ENCODE measurements at regions not wholly inside any gene's neighbourhood (a gene's known extent, or its start where the extent isn't known, plus 50 kb on each side); places are given as distances from the start of the nearest gene placed in this dataset.

- Histone ChIP-seq H3K9me3 (ENCODE audit: low read length) (no peaks in the 10 kb centered on the region), H3K4me2 (ENCODE audit: low read length) (no peak overlapping the region), H3K79me2 (ENCODE audit: insufficient read depth, low read depth, low read length) (no peaks in the 10 kb centered on the region), H3K36me3 (ENCODE audit: insufficient read depth, low read length) (no peaks in the 10 kb centered on the region), H2AFZ (ENCODE audit: low read length) (no peak overlapping the region), H3K4me3 (ENCODE audit: low read depth, low read length, poor library complexity, severe bottlenecking) (no peak overlapping the region), H3K27ac (ENCODE audit: low read depth, low read length, poor library complexity, severe bottlenecking) (no peak overlapping the region), H3K4me1 (ENCODE audit: insufficient read depth, low read length, poor library complexity, severe bottlenecking) (no peaks in the 10 kb centered on the region), H3K9me2 (ENCODE audit: insufficient read depth, low read length) (no peaks in the 10 kb centered on the region), H4K20me1 (ENCODE audit: insufficient read depth, low read length) (no peaks in the 10 kb centered on the region)
- BruUV-seq (replicated peaks) = no TSS peak
- POLR2A ChIA-PET = no interaction called here
- intact Hi-C loops (cut with micrococcal nuclease; ENCODE audit: unreplicated experiment) = no loop called here
- no peak for DNase-seq (ENCODE audit: low spot score)
- no peak for TF ChIP-seq EZH2phosphoT487 (IDR thresholded peaks at IDR 0.05; ENCODE audit: borderline replicate concordance, low read depth, low read length)
- TF ChIP-seq CTCF (conservative IDR thresholded peaks at IDR 0.05; ENCODE audit: low read length) = no peak
- CTCF ChIA-PET (ENCODE audit: unreplicated experiment) = no interaction called here
Measured at GRCh38 chr20:57882451-57883161, 172.8 kb upstream of the PMEPA1 start.

GRCh38 chr20:57881466-57882385 lies 171.9 kb upstream of the PMEPA1 start:
- BruUV-seq (replicated peaks) = no TSS peak
- DNase-seq (ENCODE audit: low spot score) = no peak
- Histone ChIP-seq H2AFZ (ENCODE audit: low read length) (no peak overlapping the region), H3K27ac (ENCODE audit: low read depth, low read length, poor library complexity, severe bottlenecking) (no peak overlapping the region), H3K9me2 (ENCODE audit: insufficient read depth, low read length) (no peaks in the 10 kb centered on the region), H3K79me2 (ENCODE audit: insufficient read depth, low read depth, low read length) (no peaks in the 10 kb centered on the region), H3K4me3 (ENCODE audit: low read depth, low read length, poor library complexity, severe bottlenecking) (no peak overlapping the region), H3K36me3 (ENCODE audit: insufficient read depth, low read length) (no peaks in the 10 kb centered on the region), H3K9me3 (ENCODE audit: low read length) (no peaks in the 10 kb centered on the region), H4K20me1 (ENCODE audit: insufficient read depth, low read length) (no peaks in the 10 kb centered on the region), H3K4me2 (ENCODE audit: low read length) (no peak overlapping the region), H3K4me1 (ENCODE audit: insufficient read depth, low read length, poor library complexity, severe bottlenecking) (no peaks in the 10 kb centered on the region)
- TF ChIP-seq EZH2phosphoT487 (IDR thresholded peaks at IDR 0.05; ENCODE audit: borderline replicate concordance, low read depth, low read length) (no peak), CTCF (conservative IDR thresholded peaks at IDR 0.05; ENCODE audit: low read length) (no peak)
- POLR2A ChIA-PET = no interaction called here
- intact Hi-C loops (cut with micrococcal nuclease; ENCODE audit: unreplicated experiment) = no loop called here
- CTCF ChIA-PET (ENCODE audit: unreplicated experiment) = no interaction called here

DNA sequence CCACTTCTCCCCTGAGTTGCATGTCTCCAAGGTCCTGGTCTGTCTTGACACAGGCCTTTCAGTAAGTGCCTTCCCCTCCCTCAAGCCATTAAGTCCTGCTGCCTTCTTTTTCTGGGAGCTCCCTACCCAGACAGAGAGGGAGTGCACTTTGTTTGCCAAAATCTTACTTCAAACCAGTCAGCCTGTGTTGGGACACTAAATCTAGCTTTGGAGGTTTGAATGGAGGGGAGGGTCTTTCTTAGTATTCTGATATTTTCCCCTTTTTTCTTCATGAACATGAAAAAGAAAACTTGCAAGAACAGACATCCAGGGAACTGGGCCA lies 170.7 kb upstream of the PMEPA1 start:
- Histone ChIP-seq H3K4me2 (ENCODE audit: low read length) (no peak overlapping the region), H3K9me3 (ENCODE audit: low read length) (no peaks in the 10 kb centered on the region), H3K36me3 (ENCODE audit: insufficient read depth, low read length) (no peaks in the 10 kb centered on the region), H4K20me1 (ENCODE audit: insufficient read depth, low read length) (no peaks in the 10 kb centered on the region), H3K27ac (ENCODE audit: low read depth, low read length, poor library complexity, severe bottlenecking) (no peak overlapping the region), H3K9me2 (ENCODE audit: insufficient read depth, low read length) (no peaks in the 10 kb centered on the region), H3K4me1 (ENCODE audit: insufficient read depth, low read length, poor library complexity, severe bottlenecking) (no peaks in the 10 kb centered on the region), H3K79me2 (ENCODE audit: insufficient read depth, low read depth, low read length) (no peaks in the 10 kb centered on the region), H2AFZ (ENCODE audit: low read length) (no peak overlapping the region), H3K4me3 (ENCODE audit: low read depth, low read length, poor library complexity, severe bottlenecking) (no peak overlapping the region)
- no peak for DNase-seq (ENCODE audit: low spot score)
- no TSS peak for BruUV-seq (replicated peaks)
- ChIA-PET POLR2A (no interaction called here), CTCF (ENCODE audit: unreplicated experiment) (no interaction called here)
- no peak for TF ChIP-seq EZH2phosphoT487 (IDR thresholded peaks at IDR 0.05; ENCODE audit: borderline replicate concordance, low read depth, low read length)
- intact Hi-C loops (cut with micrococcal nuclease; ENCODE audit: unreplicated experiment) = no loop called here

Measured in OCI-LY7 (cell line).